PFSK-1 (cell line): ENCODE measurements at regions not wholly inside any gene's neighbourhood (a gene's known extent, or its start where the extent isn't known, plus 50 kb on each side); places are given as distances from the start of the nearest gene placed in this dataset.

ENCODE experiments used
- FOXP2 ChIP-seq: optimal IDR thresholded peaks from 2 replicates; pipeline ENCODE3; 2011; ENCODE audit warnings: borderline replicate concordance, control low read depth, inconsistent platforms; ENCODE audit not compliant: insufficient read depth; ENCODE audit errors: extremely low read length, extremely low read depth
- POLR2AphosphoS5 ChIP-seq: IDR thresholded peaks from 2 replicates; pipeline ENCODE4 v1.6.1; 2012; ENCODE audit warnings: low read depth, mild to moderate bottlenecking, control low read depth, low read length, moderate library complexity
- REST ChIP-seq, 2 experiments: IDR thresholded peaks; 2 replicates each; pipeline versions ENCODE4 v1.6.1 to v1.8.0; 2011 to 2012; ENCODE audit warnings: low read depth in 2 of 2, low read length in 2 of 2, control low read depth in 1 of 2, inconsistent platforms in 1 of 2, mild to moderate bottlenecking in 1 of 2, moderate library complexity in 1 of 2; ENCODE audit not compliant: insufficient read depth in 1 of 2
- SIN3A ChIP-seq: IDR thresholded peaks from 2 replicates; pipeline ENCODE4 v1.6.1; 2012; ENCODE audit warnings: mild to moderate bottlenecking, low read length, moderate library complexity, borderline replicate concordance; ENCODE audit not compliant: insufficient read depth
- TAF1 ChIP-seq: IDR thresholded peaks from 2 replicates; pipeline ENCODE4 v1.6.1; 2012; ENCODE audit warnings: low read length, control low read depth, borderline replicate concordance; ENCODE audit not compliant: insufficient read depth

DNA sequence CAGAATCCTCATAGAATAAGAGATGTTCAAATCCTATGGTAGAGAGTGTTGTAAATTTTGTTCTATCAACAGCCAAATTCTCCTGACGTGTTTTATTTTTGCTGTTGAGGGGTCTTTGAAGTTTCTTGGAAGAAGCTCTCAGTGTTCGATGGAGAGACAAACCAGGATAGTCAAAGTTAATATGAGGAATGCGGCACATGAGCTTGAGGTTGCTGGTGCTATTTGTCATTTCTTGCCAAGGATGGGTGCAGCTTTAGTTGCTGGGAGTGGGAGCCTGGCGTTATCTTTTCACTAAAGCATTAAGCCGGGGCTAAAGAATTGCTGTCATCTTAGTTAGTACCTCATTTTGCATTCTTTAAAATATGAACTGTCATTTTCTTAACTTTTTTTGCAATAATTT, 239.9 kb upstream of the CSNK1A1L start:
- TF ChIP-seq SIN3A (no peak), FOXP2 (no peak), POLR2AphosphoS5 (no peak), REST (IDR thresholded peaks at IDR 0.05; ENCODE audit: insufficient read depth in 1 of 2, low read depth in 2 of 2, low read length in 2 of 2) (no peak), TAF1 (no peak)

GRCh38 chr13:37344056-37344455, 238.6 kb upstream of the CSNK1A1L start:
- no peak for TF ChIP-seq POLR2AphosphoS5
- no peak for TF ChIP-seq FOXP2
- no peak for TF ChIP-seq TAF1
- TF ChIP-seq SIN3A: no peak

DNA sequence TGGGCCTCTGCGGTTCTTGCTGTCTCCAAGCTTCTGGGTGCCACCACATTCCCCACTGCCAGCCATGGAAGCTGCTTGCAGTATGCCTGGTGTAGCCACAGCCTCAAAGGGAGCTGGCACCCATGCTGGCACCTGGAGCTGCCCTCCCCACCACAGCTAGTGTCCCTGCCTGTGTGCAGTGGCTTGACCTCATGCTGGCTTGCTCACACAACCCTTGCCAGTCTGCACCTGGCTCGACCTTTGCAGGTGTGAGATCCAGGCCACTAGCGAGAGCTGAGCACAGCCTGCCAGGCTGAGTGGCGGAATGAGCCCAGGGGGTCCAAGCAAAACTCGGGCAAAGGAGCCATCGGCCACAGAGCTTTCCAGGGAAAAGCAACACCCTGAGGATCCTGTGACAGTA, 236.7 kb upstream of the CSNK1A1L start:
- TF ChIP-seq FOXP2: no peak
- no peak for TF ChIP-seq SIN3A
- no peak for TF ChIP-seq POLR2AphosphoS5
- no peak for TF ChIP-seq TAF1
- no peak for TF ChIP-seq REST (IDR thresholded peaks at IDR 0.05; ENCODE audit: insufficient read depth in 1 of 2, low read depth in 2 of 2, low read length in 2 of 2)

- TF ChIP-seq POLR2AphosphoS5 (no peak), FOXP2 (no peak)
Measured at GRCh38 chr13:37340901-37341670, 235.6 kb upstream of the CSNK1A1L start.

- no peak for TF ChIP-seq REST (IDR thresholded peaks at IDR 0.05; ENCODE audit: insufficient read depth in 1 of 2, low read depth in 2 of 2, low read length in 2 of 2)
- TF ChIP-seq FOXP2: no peak
- TF ChIP-seq SIN3A: no peak
- no peak for TF ChIP-seq POLR2AphosphoS5
- no peak for TF ChIP-seq TAF1
Measured at GRCh38 chr13:37339386-37339735, 233.9 kb upstream of the CSNK1A1L start.

DNA sequence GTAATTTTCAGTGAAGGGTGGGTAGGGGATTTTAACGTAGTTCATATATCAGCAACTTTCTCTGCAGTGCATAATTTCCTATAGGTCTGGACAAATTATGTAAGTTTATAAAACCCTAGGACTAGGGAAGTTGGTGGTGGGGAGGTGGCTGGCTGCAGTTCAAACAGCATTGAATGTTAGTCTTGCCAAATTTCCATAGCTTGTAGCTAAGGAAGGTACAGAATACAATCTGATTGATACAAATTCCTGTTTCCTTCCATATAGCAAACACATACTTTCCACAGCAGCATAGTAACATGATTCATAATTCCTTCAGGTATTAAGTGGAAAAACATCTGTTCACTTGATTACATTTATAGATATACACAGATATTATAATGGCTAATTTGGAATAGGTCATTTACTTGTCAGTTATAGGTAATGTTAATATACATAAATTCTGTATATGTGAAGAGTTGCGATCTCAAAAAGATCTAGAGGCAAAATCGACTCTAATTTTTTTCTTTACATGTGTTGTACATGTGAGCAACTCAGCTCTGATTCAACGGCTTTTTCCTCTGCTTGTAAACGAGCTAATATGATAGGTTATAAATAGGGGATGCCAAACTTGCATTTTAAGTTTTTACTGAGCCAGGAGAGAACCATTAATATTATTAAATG, 233.4 kb upstream of the CSNK1A1L start:
- TF ChIP-seq POLR2AphosphoS5: no peak
- TF ChIP-seq SIN3A: no peak
- TF ChIP-seq REST (IDR thresholded peaks at IDR 0.05; ENCODE audit: insufficient read depth in 1 of 2, low read depth in 2 of 2, low read length in 2 of 2): no peak
- no peak for TF ChIP-seq TAF1
- no peak for TF ChIP-seq FOXP2
